GM19463 (cell line): ENCODE measurements at regions not wholly inside any gene's neighbourhood (a gene's known extent, or its start where the extent isn't known, plus 50 kb on each side); places are given as distances from the start of the nearest gene placed in this dataset.

Experiments
- ATAC-seq: cut with Tn5 transposase; IDR thresholded peaks from one replicate; pipeline ENCODE4 v1.9.1; 2021; ENCODE audit warnings: mild to moderate bottlenecking, moderate library complexity; ENCODE audit not compliant: unreplicated experiment

DNA sequence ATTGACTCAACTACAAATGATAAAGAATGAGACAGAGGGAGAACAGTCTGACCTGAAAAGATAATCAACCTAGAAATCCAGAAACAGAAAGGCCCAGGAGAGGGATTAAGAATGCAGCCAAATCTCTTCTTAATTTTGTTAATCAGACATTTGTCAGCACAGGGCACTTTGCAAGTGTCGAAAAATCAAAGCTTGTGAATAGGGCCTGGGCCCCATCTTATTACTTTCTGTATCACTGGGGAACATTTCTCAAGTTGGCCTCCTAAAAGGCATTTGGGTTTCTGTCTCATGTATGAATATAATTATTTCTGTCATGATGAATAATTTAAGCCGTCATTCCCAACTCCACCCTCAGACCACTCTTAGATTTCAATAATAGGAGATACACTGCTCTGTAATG lies 308.4 kb upstream of the PRKCQ start:
- ATAC-seq, result no peak

DNA sequence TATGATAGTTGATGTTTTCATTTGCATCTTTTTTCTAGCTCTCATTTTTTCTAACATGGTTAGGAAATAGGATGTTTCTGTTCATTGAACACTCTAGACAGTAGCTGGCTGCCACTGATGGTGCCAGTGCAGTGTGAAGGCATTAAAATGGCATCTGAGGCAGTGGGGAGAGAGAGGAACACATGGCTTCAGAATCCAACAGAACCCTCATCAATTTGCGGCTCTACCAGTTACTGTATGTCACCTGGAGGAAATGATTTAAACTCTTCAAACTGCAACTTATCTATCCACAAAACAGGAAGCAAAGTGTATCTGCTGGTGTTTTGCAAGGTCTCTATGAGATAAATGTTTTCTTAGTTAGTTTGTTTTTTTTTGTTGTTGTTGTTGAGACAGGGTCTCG lies 305.2 kb upstream of the PRKCQ start:
- no peak for ATAC-seq

DNA sequence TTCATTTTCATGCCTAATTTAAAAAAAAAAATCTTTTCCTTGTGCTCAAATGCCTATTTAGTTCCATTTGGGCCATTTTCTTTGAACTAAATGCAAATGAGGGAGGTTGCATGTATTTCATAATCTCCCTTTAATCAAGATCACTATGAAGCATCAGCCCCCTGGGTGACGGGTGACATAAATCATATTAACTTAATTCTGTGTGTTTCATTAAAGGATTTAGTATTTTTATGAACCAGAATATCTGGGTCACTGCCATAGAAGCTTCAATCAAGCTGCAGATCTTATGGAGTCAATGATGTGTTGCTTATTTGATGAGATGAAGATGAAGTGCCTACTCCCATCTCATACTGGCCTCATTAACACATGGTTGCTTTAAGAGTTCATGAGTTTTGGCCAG lies 301.9 kb upstream of the PRKCQ start:
- ATAC-seq, result no peak

DNA sequence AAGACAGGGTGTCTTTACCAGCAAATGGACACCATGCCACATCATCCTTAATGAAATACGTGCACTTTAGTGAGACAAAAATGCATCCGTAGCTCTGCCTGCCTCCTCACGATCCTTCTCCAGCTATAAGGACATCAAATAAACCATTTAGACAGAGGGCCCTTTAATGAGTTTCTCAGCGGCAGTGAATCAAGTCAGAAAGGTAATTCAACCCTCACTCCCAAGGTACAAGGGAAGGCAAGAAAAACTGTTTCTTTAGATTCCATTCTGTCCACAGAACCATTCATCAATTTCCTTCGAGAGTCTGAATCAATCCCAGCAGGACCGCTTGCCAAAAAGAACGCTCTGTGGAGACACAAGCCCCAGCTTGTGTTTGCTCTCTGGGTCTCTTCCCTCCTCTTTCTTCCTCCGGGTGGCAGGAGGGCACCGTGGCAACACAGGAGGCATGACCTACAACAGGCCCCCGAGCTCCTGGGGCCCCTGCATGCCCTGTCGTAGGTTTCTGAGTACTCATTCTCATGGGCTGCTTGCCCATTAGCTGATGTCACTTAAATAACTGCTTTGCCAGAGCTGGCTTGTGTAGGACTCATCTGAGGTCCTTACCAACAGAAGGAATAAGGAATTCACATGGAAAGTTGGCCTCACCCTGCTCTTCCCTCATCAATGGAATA lies 297.8 kb upstream of the PRKCQ start:
- ATAC-seq, result no peak

DNA sequence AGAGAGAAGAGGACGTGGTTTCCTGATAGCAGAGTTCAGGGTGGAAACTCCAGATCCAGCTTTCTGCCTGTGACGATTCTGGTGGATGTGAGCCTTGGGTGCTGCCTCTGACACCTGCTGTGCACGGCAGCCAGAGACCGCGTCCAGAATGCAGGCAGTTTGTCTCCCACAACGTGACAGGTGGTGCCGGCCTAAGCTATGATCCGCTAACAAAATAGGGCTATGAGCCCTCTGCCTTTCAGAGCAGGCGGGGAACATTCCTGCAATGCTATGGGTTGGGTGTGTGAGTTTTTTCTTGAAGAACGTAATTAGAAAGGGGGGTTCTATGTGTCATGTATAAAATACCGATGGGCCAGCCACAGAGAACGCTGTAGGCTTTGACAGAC lies 297.3 kb upstream of the PRKCQ start:
- ATAC-seq, result no peak

DNA sequence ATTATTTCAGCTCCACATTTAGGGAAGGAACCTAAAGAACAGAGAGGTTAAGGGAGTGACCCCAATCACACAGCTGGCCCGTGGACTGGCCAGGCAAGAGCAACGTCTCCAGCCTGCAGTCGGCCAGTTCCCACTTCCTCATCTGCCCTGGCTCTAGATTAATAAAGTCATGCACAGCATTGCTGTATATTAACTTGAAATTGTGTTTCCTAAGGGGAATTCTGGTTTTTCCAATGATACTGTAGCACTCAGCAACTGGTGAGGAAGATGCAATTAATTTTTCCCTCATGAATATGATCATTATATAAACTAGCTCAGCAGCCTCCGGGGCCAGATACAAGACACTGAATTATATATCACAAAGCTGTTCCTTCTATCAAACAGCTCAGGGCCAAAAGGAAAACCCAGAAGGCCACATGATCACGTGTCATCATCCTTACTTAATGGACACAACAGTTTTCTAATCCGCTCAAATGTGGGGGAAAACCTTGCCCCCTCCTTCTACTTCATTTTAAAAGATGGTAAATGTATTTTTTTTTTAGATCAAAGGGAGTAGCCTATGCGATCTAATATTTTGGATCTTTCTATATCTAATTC lies 295.3 kb upstream of the PRKCQ start:
- no peak for ATAC-seq

DNA sequence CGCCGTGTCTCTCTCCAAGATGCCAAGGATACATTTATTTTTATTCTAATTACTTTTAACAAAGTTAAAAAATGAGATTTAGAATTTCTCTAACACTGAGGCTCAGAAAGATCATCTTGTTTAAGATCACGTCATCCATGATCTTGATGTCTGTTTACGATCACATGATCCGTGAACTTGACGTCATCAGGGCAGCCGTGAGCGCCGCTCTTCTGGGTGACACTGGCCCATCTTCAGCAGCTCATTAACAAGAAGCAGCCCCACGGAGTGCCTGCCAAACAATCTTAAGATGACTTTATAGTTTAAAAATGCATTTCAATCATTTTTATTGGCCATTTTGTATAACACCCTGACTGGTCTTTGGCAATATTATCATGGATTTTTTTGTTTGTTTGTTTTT lies 291.1 kb upstream of the PRKCQ start:
- no peak for ATAC-seq

DNA sequence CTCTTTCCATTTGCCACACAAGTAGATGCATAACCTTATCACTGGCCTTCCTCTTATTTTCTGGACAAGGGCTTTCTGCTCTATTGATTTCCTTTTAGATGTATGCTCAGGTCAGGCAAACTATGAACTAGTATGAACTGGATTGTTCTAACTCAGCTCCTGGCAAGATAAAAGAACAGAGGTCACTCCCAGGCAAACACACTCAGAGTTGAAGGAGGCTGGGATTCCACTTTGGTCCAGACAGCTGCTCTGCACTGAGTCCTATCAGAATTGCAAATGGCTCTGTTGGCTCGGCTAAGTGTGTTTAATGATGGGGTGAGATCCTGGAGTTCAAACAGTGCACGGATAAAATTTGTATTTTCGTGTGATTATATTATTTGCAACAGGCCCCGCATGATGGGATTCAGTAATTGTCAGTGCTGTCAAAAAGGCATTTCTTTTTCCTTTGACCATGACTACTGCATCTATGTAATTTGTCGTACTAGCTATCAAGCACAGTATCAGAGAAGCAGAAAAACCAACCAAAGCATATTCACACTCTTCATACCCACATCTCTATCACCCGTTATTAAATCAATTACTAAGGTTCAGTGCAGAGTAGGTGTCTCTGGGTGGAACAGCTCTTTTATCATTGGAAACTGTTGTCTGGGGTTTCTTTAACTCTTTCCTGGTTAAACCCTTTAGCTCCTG lies 288.1 kb upstream of the PRKCQ start:
- no peak for ATAC-seq

DNA sequence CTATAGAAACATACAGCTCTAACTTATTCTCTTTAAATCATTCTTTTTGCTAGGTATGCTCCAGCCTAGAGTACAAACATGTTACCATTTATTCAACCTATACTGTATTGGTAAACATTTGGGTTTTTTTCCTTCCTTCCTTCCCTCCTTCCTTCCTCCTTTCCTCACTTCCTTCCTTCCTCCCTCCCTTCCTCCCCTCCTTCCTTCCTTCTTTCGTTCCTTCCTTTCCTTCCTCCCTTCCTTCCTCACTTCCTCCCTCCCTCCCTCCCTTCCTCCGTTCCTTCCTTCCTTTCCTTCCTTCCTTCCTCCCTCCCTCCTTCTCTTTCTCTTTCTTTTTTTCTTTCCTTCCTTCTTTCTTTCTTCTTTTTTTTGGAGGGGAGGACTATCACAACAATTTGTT lies 286.7 kb upstream of the PRKCQ start:
- ATAC-seq, result no peak

DNA sequence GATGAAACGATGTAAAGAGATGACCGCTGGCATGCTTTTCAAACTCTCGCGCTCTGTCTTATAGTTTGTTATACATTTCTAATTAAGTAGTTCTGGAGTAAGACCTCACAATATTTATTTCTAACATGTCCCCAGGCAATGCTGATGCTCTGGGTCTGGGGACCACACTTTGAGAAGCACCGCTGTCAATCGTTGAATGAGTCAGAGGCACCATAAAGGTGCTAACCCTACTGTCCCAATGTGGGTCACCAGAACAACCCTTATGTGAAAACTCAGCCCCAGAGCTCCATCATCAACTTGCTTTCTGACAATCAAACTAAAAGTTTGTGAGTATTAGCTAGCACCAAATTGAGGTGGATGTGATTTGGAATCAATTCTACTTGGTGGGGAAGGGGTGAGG lies 284.1 kb upstream of the PRKCQ start:
- ATAC-seq, result no peak

DNA sequence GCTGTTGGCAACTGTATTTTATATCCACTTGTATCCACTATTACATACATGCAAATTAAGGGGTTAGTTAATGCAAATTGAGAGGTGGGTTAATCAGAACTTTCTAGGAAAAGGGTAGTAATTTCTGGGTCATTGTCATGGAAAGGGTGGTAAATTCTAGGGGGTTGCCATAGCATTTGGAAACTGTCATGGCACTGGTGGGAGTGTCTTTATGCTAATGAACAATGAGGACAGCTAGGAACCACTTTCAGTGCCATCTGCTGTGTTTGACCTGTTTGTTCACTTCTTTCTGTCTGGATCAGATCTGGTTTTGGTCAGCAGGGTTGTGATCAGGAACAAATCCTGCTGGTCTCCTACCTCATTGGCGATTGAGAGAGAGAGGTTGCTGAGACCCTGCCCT lies 283.3 kb upstream of the PRKCQ start:
- no peak for ATAC-seq

DNA sequence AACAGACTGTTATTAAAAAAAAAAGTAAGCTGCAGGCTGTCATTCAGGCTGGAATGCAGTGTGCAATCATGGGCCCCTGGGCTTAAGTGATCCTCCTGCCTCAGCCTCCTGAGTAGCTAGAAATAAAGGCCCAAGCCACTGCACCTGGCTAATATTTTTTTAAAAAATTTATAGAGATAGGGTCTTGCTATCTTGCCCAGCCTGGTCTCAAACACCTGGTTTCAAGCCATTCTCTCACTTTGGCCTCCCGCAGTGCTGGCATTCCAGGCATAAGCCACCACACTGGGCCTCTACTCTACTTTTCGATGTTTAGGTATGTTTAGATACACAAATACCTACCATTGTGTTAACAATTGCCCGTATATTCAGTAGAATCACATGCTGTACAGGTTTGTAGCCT lies 270.4 kb upstream of the PRKCQ start:
- ATAC-seq, result no peak

DNA sequence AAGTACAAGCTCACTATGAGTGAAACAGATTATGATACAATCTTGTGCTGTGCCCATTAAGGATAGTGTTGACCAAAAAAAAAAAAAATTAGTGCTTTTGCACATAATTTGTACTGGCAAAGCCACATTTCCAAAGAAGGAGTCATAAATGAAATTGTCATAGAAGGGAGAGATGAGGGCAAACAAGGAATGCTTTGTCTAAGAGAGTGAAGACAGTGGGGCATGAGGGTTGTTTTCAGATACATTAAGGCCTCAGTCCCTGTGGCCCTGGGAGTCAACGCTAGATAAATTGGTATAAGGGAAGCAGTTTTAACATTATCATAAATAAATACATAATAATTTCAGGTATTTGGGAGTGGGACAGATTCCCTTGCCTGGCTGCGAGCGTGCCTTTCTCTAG lies 267.5 kb upstream of the PRKCQ start:
- ATAC-seq, result no peak

DNA sequence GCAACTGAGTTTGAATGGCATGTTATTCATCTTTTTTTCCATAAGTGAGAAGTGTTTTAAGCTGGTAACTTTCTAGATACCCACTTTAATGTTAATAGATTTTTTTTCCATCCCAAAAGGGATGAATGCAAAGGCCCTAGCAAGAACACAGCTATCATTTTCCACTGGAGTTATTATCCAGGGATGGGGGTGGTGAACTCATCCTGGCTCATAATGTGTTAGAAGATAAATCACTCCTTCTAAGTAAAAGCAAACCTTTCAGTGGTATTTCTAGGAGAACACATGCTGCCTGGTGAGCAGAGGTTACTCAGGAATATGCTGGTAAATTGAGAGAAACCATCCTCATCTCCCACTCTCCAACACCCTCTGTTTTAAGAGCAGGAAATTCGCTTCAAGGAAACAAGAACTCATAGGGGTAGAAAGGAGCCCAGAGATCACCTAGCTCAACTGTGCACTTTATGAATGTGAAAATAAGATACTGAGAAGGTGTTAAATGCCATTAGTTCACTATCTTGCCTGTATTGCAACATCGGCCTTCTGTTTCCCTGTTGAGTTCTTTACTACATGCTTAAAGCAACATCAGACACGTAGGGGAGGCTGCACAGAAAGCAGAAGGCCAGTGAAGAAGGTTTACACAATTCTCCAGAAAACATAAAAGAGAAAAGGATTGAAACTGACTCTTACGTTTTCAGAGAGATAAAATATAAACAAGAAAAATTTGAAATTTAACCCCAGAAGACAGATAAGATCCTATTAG lies 264.0 kb upstream of the PRKCQ start:
- ATAC-seq, result no peak

DNA sequence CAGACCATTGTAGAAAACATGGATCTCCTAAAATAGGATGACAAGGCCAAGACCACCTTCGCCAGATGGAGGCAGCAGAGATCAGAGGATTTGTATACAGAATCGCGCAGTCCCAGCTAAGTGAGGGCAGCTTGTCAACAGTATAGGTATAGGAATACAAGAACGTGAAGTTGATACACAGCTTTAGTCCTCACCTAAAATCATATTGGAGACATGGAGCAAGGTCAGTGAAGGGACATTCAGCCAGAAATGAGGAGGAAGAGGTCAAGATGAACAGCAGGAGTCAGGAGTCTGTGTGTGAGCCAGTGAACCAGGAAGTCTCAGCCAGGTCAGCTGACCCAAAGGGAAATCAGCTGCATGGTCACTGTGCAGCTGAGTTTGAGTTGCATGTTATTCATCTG lies 263.4 kb upstream of the PRKCQ start:
- no peak for ATAC-seq

DNA sequence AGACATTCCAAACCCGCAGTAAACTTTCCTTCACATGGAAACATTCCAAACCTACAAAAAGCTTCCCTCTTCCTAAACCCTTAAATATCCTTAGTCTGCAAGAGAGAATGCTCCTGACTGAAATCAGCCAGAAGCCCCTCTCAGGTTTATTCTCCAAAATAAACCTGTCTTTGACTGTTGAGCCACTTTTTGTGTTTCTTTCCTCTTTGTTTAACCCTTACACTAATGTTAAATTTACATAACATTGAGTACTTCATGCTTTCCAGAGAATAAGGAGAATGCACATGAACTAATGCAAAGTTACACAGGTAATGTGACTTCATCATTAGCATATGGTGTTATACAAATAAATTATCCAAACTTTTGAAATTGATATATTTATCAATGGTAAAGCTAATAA lies 262.6 kb upstream of the PRKCQ start:
- no peak for ATAC-seq

DNA sequence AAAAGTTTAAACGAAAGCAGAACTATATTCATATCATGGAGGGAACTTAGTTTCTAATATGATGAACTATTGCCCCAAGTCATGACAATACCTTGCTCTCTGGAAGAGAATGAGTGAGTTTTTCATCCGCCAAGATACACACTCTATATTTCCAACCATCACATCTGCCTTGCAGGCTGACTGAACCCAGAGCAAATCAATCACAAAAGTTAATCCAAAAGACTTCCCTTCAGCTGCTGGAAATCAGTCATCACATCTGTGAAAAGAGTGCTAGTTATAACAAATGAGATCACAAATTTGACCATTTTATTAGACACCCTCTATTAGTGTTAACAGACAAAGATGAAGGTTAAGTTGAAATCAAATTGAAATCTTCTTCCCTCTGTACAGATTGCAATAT lies 261.7 kb upstream of the PRKCQ start:
- no peak for ATAC-seq

DNA sequence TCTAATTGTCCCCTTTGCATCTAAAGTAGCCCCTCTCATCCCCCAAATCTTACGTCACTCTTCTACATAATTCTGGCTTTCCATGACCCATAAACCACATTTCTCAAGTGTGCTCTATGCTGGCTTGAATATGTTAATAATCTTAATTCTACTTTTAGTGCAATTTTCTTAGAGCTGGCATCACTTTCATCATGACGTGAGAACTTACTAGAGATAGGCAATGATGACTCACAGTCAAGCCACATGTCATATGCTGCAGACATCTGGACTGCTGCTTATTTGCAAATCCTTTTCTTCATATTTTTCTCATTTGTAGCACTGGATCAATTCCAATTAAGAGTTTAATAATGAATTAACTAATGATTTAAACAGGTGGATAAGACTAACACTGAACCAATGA lies 260.7 kb upstream of the PRKCQ start:
- ATAC-seq, result no peak

DNA sequence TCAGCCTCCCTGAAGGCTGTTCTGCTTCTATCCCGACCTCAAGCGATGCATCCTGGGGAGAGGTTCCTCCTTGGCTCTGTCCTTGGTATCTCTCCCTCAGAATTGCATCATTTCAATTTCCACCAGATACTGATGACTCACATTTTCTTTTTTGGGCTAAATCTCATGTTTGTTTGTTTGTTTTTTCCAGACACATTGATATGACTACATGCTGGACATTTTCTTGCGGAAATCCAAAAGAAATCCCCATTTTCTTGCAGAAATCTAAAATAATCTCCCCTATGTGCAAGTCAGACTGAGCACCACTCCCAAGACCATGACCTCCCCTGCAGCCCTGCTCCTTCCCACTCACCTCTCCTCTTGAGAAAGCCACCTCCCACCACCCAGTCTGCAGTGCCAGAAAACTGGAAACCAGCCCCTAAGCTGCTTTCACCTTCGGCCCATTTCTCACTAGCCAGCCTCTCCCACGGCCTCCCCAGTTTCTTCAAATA lies 260.2 kb upstream of the PRKCQ start:
- ATAC-seq, result no peak

DNA sequence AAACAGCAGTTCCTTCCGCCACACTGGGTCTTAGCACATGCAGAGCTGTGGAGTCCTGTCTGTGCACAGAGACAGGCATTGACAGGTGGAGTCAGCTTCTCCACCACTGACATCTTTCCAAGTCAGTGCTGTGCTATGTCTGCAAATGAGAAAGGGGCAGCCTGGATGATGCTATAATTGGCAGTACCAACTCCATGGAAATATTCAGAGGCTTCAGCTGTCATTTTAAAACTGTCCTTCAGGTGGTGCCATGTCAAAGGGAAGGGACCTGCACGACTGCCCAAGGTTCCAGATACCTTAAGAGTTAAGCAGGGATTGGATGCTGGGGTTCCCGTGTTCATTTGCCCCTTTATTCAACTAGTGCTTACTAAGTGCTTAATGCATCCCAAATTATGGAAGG lies 258.0 kb upstream of the PRKCQ start:
- ATAC-seq, result no peak

DNA sequence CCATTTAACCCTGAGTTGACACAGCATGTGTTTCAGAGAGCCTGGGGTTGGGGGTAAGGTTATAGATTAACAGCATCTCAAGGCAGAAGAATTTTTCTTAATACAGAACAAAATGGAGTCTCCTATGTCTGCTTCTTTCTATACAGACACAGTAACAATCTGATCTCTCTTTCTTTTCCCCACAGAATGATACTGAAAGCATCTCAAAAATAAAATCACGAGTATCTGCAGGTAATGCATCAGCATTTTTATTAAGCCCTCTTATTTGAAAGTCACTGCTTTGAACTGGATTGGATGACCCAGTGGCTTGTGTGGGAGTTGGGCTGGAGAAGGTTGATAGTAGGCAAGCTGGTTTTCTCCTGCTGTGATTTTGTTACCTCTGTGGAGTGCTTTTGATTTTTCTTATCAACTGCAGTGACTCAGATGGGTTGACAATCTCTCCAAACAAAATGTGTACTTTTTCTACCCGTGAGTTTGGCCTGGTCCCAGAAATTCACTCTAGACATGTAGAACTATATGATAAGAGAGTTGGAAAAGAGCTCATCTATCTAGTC lies 253.5 kb upstream of the PRKCQ start:
- ATAC-seq, result no peak
